DOHH2 (cell line): ENCODE measurements at regions not wholly inside any gene's neighbourhood (a gene's known extent, or its start where the extent isn't known, plus 50 kb on each side); places are given as distances from the start of the nearest gene placed in this dataset.
"Not testable (repeated sequence)": the region's sequence is repeated elsewhere in the genome, so short reads cannot be mapped to it uniquely, and the experiment has no call there.

Experiments used
- H3F3A ChIP-seq: fragments of 200-600 bp; sonication (generic), shearing (Covaris generic); 2 replicates; pipeline ENCODE4 v1.6.0; 2016; ENCODE audit warnings: antibody characterized with exemption, mild to moderate bottlenecking; ENCODE audit not compliant: control insufficient read depth, insufficient read depth
- H3K27ac ChIP-seq: fragments of 200-600 bp; sonication (generic); 2 replicates; pipeline ENCODE4 v1.5.1; 2014; ENCODE audit warnings: low read depth, mild to moderate bottlenecking, low read length, moderate library complexity
- H3K27me3 ChIP-seq: fragments of 200-600 bp; sonication (generic); 2 replicates; pipeline ENCODE4 v1.6.1; 2014; ENCODE audit warnings: mild to moderate bottlenecking, low read length, mixed read lengths; ENCODE audit not compliant: control insufficient read depth
- H3K36me3 ChIP-seq: fragments of 200-600 bp; sonication (generic); 2 replicates; pipeline ENCODE4 v1.6.1; 2014; ENCODE audit warnings: mild to moderate bottlenecking, low read length, moderate library complexity, mixed read lengths; ENCODE audit not compliant: control insufficient read depth
- H3K4me1 ChIP-seq: fragments of 200-600 bp; sonication (generic); 2 replicates; pipeline ENCODE4 v1.6.1; 2014; ENCODE audit warnings: mild to moderate bottlenecking, low read length, mixed read lengths; ENCODE audit not compliant: control insufficient read depth
- H3K4me2 ChIP-seq: fragments of 200-600 bp; sonication (generic); 2 replicates; pipeline ENCODE4 v1.6.0; 2014; ENCODE audit warnings: mild to moderate bottlenecking, low read length, moderate library complexity
- H3K4me3 ChIP-seq: fragments of 200-600 bp; sonication (generic); 2 replicates; pipeline ENCODE4 v1.5.1; 2014; ENCODE audit warnings: mild to moderate bottlenecking, low read length, mixed read lengths
- H3K79me2 ChIP-seq: fragments of 200-600 bp; sonication (generic); 2 replicates; pipeline ENCODE4 v1.6.1; 2014; ENCODE audit warnings: mild to moderate bottlenecking, low read length, mixed read lengths; ENCODE audit not compliant: control insufficient read depth
- H3K9me2 ChIP-seq: fragments of 200-600 bp; sonication (generic); replicated peaks from 2 replicates; pipeline ENCODE4 v1.6.1; 2014; ENCODE audit warnings: mild to moderate bottlenecking, low read length, mixed read lengths; ENCODE audit not compliant: control insufficient read depth
- H3K9me3 ChIP-seq: fragments of 200-600 bp; sonication (generic); 2 replicates; pipeline ENCODE4 v1.6.1; 2014; ENCODE audit warnings: antibody characterized with exemption, low read length, mixed read lengths; ENCODE audit not compliant: control insufficient read depth, insufficient read depth
- H4K20me1 ChIP-seq: fragments of 200-600 bp; sonication (generic); 2 replicates; pipeline ENCODE4 v1.6.0; 2014; ENCODE audit warnings: low read depth, mild to moderate bottlenecking, antibody characterized with exemption, low read length, moderate library complexity; ENCODE audit not compliant: control insufficient read depth, insufficient read depth
- CTCF ChIP-seq: fragments of 200-600 bp; sonication (generic); IDR thresholded peaks from one replicate; pipeline ENCODE4 v1.5.1; 2014; ENCODE audit warnings: antibody characterized with exemption, mild to moderate bottlenecking, low read depth, low read length; ENCODE audit not compliant: poor library complexity, severe bottlenecking
- EZH2phosphoT487 ChIP-seq: fragments of 200-600 bp; sonication (generic); IDR thresholded peaks from 2 replicates; pipeline ENCODE4 v1.6.1; 2017; ENCODE audit warnings: borderline replicate concordance, mild to moderate bottlenecking, antibody characterized with exemption, low read length, moderate library complexity, mixed read lengths

GRCh38 chr6:155818698-155819097 is 363.1 kb upstream of the NOX3 start:
- Histone ChIP-seq H3K4me2 (no peak overlapping the region), H3K9me2 (no peaks in the 10 kb centered on the region), H3K27ac (no peak overlapping the region), H3K9me3 (no peaks in the 10 kb centered on the region), H3K36me3 (no peaks in the 10 kb centered on the region), H3K79me2 (no peaks in the 10 kb centered on the region), H3F3A (no peaks in the 10 kb centered on the region), H3K4me3 (no peak overlapping the region), H3K4me1 (no peaks in the 10 kb centered on the region), H4K20me1 (no peaks in the 10 kb centered on the region), H3K27me3 (no peaks in the 10 kb centered on the region)
- TF ChIP-seq CTCF (no peak), EZH2phosphoT487 (no peak)

- H3K9me3 ChIP-seq: no peaks in the 10 kb centered on the region
- no peak overlapping the region for H3K27ac ChIP-seq
- no peaks in the 10 kb centered on the region for H4K20me1 ChIP-seq
- no peaks in the 10 kb centered on the region for H3K4me1 ChIP-seq
- H3K27me3 ChIP-seq: no peaks in the 10 kb centered on the region
- H3K9me2 ChIP-seq: no peaks in the 10 kb centered on the region
- no peaks in the 10 kb centered on the region for H3F3A ChIP-seq
- H3K79me2 ChIP-seq: no peaks in the 10 kb centered on the region
- no peak for TF ChIP-seq CTCF
- no peak overlapping the region for H3K4me2 ChIP-seq
- no peak overlapping the region for H3K4me3 ChIP-seq
- H3K36me3 ChIP-seq: no peaks in the 10 kb centered on the region
These were observed 357.9 kb upstream of the NOX3 start for GRCh38 chr6:155813548-155813947.

DNA sequence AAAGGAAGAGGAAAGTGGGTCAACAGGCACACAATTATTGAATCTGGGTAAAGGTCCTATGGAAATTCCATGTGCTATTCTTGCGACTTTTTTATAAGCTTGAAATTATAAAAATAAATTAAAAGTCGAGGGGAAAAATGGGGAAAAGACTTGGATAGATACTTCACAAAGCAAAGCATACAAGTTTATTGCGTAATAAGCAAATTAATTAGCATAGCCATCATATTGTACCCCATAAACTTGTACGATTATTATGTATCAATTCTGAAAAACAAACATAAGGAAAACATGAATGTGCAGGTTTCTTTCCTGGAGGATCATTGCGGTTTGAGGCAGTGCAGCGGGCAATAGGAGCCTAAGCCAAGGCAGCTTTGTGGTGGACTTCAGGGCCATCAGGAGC is 351.6 kb upstream of the NOX3 start:
- no peak overlapping the region for H3K27ac ChIP-seq
- TF ChIP-seq CTCF (no peak), EZH2phosphoT487 (no peak)
- H3K4me2 ChIP-seq: no peak overlapping the region
- H3K9me2 ChIP-seq: no peaks in the 10 kb centered on the region
- no peaks in the 10 kb centered on the region for H3K36me3 ChIP-seq
- no peak overlapping the region for H3K4me3 ChIP-seq
- no peaks in the 10 kb centered on the region for H4K20me1 ChIP-seq
- H3K9me3 ChIP-seq: no peaks in the 10 kb centered on the region
- H3K27me3 ChIP-seq: no peaks in the 10 kb centered on the region
- H3K79me2 ChIP-seq: no peaks in the 10 kb centered on the region
- H3F3A ChIP-seq: no peaks in the 10 kb centered on the region
- H3K4me1 ChIP-seq: no peaks in the 10 kb centered on the region

- H3K79me2 ChIP-seq: no peaks in the 10 kb centered on the region
- H3K27ac ChIP-seq: no peak overlapping the region
- H3K27me3 ChIP-seq: no peaks in the 10 kb centered on the region
- H3K9me3 ChIP-seq: no peaks in the 10 kb centered on the region
- no peak overlapping the region for H3K4me2 ChIP-seq
- H3F3A ChIP-seq: no peaks in the 10 kb centered on the region
- no peaks in the 10 kb centered on the region for H3K36me3 ChIP-seq
- H4K20me1 ChIP-seq: no peaks in the 10 kb centered on the region
- H3K4me1 ChIP-seq: no peaks in the 10 kb centered on the region
- no peak for TF ChIP-seq CTCF
- no peak for TF ChIP-seq EZH2phosphoT487
- H3K4me3 ChIP-seq: no peak overlapping the region
- H3K9me2 ChIP-seq: no peaks in the 10 kb centered on the region
These were observed 345.4 kb upstream of the NOX3 start for GRCh38 chr6:155801046-155801445.

DNA sequence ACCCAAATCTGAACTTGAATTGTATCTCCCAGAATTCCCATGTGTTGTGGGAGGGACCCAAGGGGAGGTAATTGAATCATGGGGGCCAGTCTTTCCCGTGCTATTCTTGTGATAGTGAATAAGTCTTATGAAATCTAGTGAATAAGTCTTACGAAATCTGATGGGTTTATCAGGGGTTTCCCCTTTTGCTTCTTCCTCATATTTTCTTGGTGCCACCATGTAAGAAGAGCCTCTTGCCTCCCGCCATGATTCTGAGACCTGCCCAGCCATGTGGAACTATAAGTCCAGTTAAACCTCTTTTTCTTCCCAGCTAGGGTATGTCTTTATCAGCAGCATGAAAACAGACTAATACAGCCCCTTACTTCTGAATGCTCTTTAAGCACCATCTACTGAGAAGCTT is 343.2 kb upstream of the NOX3 start:
- not testable (repeated sequence) for H3K4me2 ChIP-seq, H3K36me3 ChIP-seq, H3K27me3 ChIP-seq, H4K20me1 ChIP-seq, H3K27ac ChIP-seq, H3K79me2 ChIP-seq, H3K4me1 ChIP-seq, H3K4me3 ChIP-seq, H3K9me3 ChIP-seq, H3F3A ChIP-seq, H3K9me2 ChIP-seq
